H1 (cell line): ENCODE measurements at regions not wholly inside any gene's neighbourhood (a gene's known extent, or its start where the extent isn't known, plus 50 kb on each side); places are given as distances from the start of the nearest gene placed in this dataset.

Experiments used
- CTCF ChIA-PET: fragments of 300-600 bp; sonication (Branson Sonifier 250); formaldehyde crosslinking; loops from one replicate; lab custom pipeline; 2021; ENCODE audit not compliant: partially characterized antibody; lab: Charles Lee
- POLR2A ChIA-PET: fragments of 300-600 bp; sonication (Branson Sonifier 250); formaldehyde crosslinking; loops from one replicate; lab custom pipeline; 2021; ENCODE audit warnings: inconsistent platforms; ENCODE audit not compliant: partially characterized antibody; lab: Charles Lee
- DNase-seq, 2 experiments: peaks; one replicate each; pipeline versions ENCODE4 v3.0.0 to v3.0.0-alpha.2; 2010 to 2022; ENCODE audit warnings: low spot score in 2 of 2, low read depth in 1 of 2, mixed read lengths in 1 of 2
- FAIRE-seq: peaks from 2 replicates; lab custom pipeline; 2011; peaks lifted over from hg19 to GRCh38; lab: Jason Lieb, UNC
- H2AFZ ChIP-seq: 2 replicates; pipeline ENCODE4 v1.8.1; 2012; ENCODE audit warnings: low read length, inconsistent platforms
- H2AK5ac ChIP-seq: 2 replicates; pipeline ENCODE4 v1.6.1; 2013; ENCODE audit warnings: low read depth, low read length
- H2BK120ac ChIP-seq: replicated peaks from 2 replicates; pipeline ENCODE3; 2013; ENCODE audit warnings: low read depth, low read length, inconsistent platforms
- H2BK12ac ChIP-seq: 2 replicates; pipeline ENCODE4 v1.6.1; 2013; ENCODE audit warnings: low read depth, low read length
- H2BK15ac ChIP-seq: 2 replicates; pipeline ENCODE4 v1.6.1; 2013; ENCODE audit warnings: low read length
- H2BK20ac ChIP-seq: 2 replicates; pipeline ENCODE4 v1.6.1; 2013; ENCODE audit warnings: low read length
- H2BK5ac ChIP-seq: 2 replicates; pipeline ENCODE4 v1.6.1; 2013; ENCODE audit warnings: low read depth, low read length
- H3K14ac ChIP-seq: 2 replicates; pipeline ENCODE4 v1.6.1; 2013; ENCODE audit warnings: inconsistent platforms; ENCODE audit not compliant: insufficient read length
- H3K18ac ChIP-seq: 2 replicates; pipeline ENCODE4 v1.6.1; 2013; ENCODE audit warnings: low read length; ENCODE audit errors: extremely low read depth
- H3K23ac ChIP-seq: 2 replicates; pipeline ENCODE4 v1.6.1; 2013; ENCODE audit warnings: inconsistent platforms; ENCODE audit not compliant: insufficient read length
- H3K23me2 ChIP-seq: 2 replicates; pipeline ENCODE4 v1.6.1; 2013; ENCODE audit warnings: low read depth, low read length
- H3K27ac ChIP-seq: 2 replicates; pipeline ENCODE4 v1.6.1; 2011; ENCODE audit warnings: low read depth, low read length, inconsistent platforms
- H3K27me3 ChIP-seq, 4 experiments: replicated peaks in 1 of 4; 1 replicate in 1 of 4; 2 replicates in 3 of 4; pipeline versions ENCODE4 v1.6.1 to v1.8.1; 2011 to 2013; ENCODE audit warnings: low read length in 3 of 4, mild to moderate bottlenecking in 3 of 4, inconsistent platforms in 2 of 4, mixed read lengths in 2 of 4, moderate library complexity in 1 of 4; ENCODE audit not compliant: control insufficient read depth in 3 of 4, insufficient read depth in 3 of 4; ENCODE audit errors: extremely low read depth in 1 of 4
- H3K36me3 ChIP-seq, 4 experiments: 2 replicates each; pipeline versions ENCODE4 v1.6.1 to v1.8.1; 2011 to 2013; ENCODE audit warnings: mild to moderate bottlenecking in 4 of 4, low read length in 3 of 4, moderate library complexity in 2 of 4, control low read depth in 1 of 4, inconsistent platforms in 1 of 4; ENCODE audit not compliant: insufficient read depth in 4 of 4, control insufficient read depth in 2 of 4
- H3K4ac ChIP-seq: replicated peaks from 2 replicates; pipeline ENCODE3; 2013; ENCODE audit warnings: low read length, low read depth, mixed read lengths, inconsistent platforms; ENCODE audit not compliant: insufficient read length
- H3K4me1 ChIP-seq, 4 experiments: replicated peaks in 1 of 4; 1 replicate in 1 of 4; 2 replicates in 3 of 4; pipeline versions ENCODE4 v1.6.1 to v1.8.1; 2011 to 2013; ENCODE audit warnings: low read length in 3 of 4, inconsistent platforms in 2 of 4, mixed read lengths in 1 of 4; ENCODE audit not compliant: insufficient read depth in 4 of 4, control insufficient read depth in 3 of 4
- H3K4me2 ChIP-seq, 2 experiments: 2 replicates each; pipeline versions ENCODE4 v1.6.1 to v1.8.1; 2011 to 2013; ENCODE audit warnings: low read depth in 2 of 2, low read length in 2 of 2, control low read depth in 1 of 2, inconsistent platforms in 1 of 2, mild to moderate bottlenecking in 1 of 2; ENCODE audit not compliant: insufficient read depth in 1 of 2
- H3K4me3 ChIP-seq, 4 experiments: fragments of 200-600, 300-600 bp in 1 of 4; sonication (generic), shearing (Covaris generic), sonication (Bioruptor Twin) in 1 of 4; 2 replicates each; pipeline versions ENCODE4 v1.5.1 to v1.8.1; 2011 to 2016; ENCODE audit warnings: low read length in 4 of 4, low read depth in 3 of 4, control low read depth in 2 of 4, inconsistent platforms in 2 of 4, mild to moderate bottlenecking in 2 of 4, mixed read lengths in 1 of 4, moderate library complexity in 1 of 4; ENCODE audit not compliant: insufficient read depth in 2 of 4; ENCODE audit errors: extremely low read depth in 1 of 4
- H3K56ac ChIP-seq: replicated peaks from 2 replicates; pipeline ENCODE3; 2013; ENCODE audit warnings: low read depth, mild to moderate bottlenecking, mixed read lengths, low read length, inconsistent platforms; ENCODE audit not compliant: insufficient read length
- H3K79me1 ChIP-seq: 2 replicates; pipeline ENCODE4 v1.6.1; 2013; ENCODE audit warnings: low read depth, low read length, control low read depth
- H3K79me2 ChIP-seq, 2 experiments: 2 replicates each; pipeline versions ENCODE4 v1.6.1 to v1.8.1; 2012 to 2013; ENCODE audit warnings: low read length in 2 of 2, mild to moderate bottlenecking in 2 of 2, inconsistent platforms in 1 of 2; ENCODE audit not compliant: insufficient read depth in 2 of 2, control insufficient read depth in 1 of 2
- H3K9ac ChIP-seq, 4 experiments: replicated peaks in 1 of 4; 1 replicate in 1 of 4; 2 replicates in 3 of 4; pipeline versions ENCODE4 v1.6.1 to v1.8.1; 2011 to 2013; ENCODE audit warnings: low read depth in 3 of 4, low read length in 3 of 4, control low read depth in 2 of 4, mild to moderate bottlenecking in 2 of 4, moderate library complexity in 2 of 4, inconsistent platforms in 1 of 4; ENCODE audit errors: extremely low read depth in 1 of 4
- H3K9me3 ChIP-seq, 2 experiments: 2 replicates each; pipeline versions ENCODE4 v1.6.1 to v1.8.1; 2012 to 2013; ENCODE audit warnings: mild to moderate bottlenecking in 2 of 2, moderate library complexity in 2 of 2, control low read depth in 1 of 2, inconsistent platforms in 1 of 2, low read depth in 1 of 2, low read length in 1 of 2, mixed read lengths in 1 of 2; ENCODE audit not compliant: insufficient read depth in 2 of 2
- H4K20me1 ChIP-seq, 2 experiments: replicated peaks in 1 of 2; 2 replicates each; pipeline versions ENCODE3 to v1.8.1; 2011 to 2013; ENCODE audit warnings: inconsistent platforms in 2 of 2, low read length in 2 of 2, mild to moderate bottlenecking in 1 of 2; ENCODE audit not compliant: insufficient read depth in 2 of 2, control insufficient read depth in 1 of 2
- H4K5ac ChIP-seq: 2 replicates; pipeline ENCODE4 v1.6.1; 2013; ENCODE audit warnings: low read length, low read depth, mixed read lengths, inconsistent platforms; ENCODE audit not compliant: insufficient read length
- H4K8ac ChIP-seq: 2 replicates; pipeline ENCODE4 v1.8.0; 2013; ENCODE audit warnings: mild to moderate bottlenecking, moderate library complexity, low read length, inconsistent platforms; ENCODE audit not compliant: insufficient read depth; ENCODE audit errors: extremely low read depth
- H4K91ac ChIP-seq: replicated peaks from 2 replicates; pipeline ENCODE3; 2013; ENCODE audit warnings: low read length, mixed read lengths, inconsistent platforms; ENCODE audit not compliant: insufficient read length
- ASH2L ChIP-seq: fragments of 200-600, 300-600 bp; sonication (generic); IDR thresholded peaks from one replicate; pipeline ENCODE4 v1.7.1; 2017; ENCODE audit warnings: low read length
- BRCA1 ChIP-seq: IDR thresholded peaks from 2 replicates; pipeline ENCODE4 v1.6.1; 2012; ENCODE audit warnings: low read depth, low read length, improper control_type of control experiment
- CBX8 ChIP-seq: fragments of 300-800, 300-1000 bp; sonication (generic); IDR thresholded peaks from 2 replicates; pipeline ENCODE4 v1.7.1; 2016; ENCODE audit warnings: low read depth, low read length, borderline replicate concordance
- EGR1 ChIP-seq: IDR thresholded peaks from 2 replicates; pipeline ENCODE4 v1.6.1; 2011; ENCODE audit warnings: low read depth, low read length, borderline replicate concordance
- EZH2 ChIP-seq: fragments of 200-600 bp; sonication (generic); IDR thresholded peaks from 2 replicates; pipeline ENCODE4 v1.7.1; 2012; ENCODE audit warnings: low read depth, mild to moderate bottlenecking, moderate library complexity, low read length, inconsistent platforms; ENCODE audit not compliant: severe bottlenecking
- KDM4A ChIP-seq: IDR thresholded peaks from one replicate; pipeline ENCODE4 v1.7.1; 2012; ENCODE audit warnings: low read depth, mild to moderate bottlenecking, moderate library complexity, low read length, inconsistent platforms; ENCODE audit not compliant: severe bottlenecking
- MAX ChIP-seq: IDR thresholded peaks from 2 replicates; pipeline ENCODE4 v1.6.1; 2012; ENCODE audit warnings: inconsistent platforms
- NANOG ChIP-seq: IDR thresholded peaks from 2 replicates; pipeline ENCODE4 v1.6.1; 2011; ENCODE audit warnings: low read length, low read depth, mild to moderate bottlenecking, inconsistent platforms; ENCODE audit not compliant: insufficient read depth, poor library complexity, severe bottlenecking
- PHF8 ChIP-seq: fragments of 200-600 bp; sonication (generic); conservative IDR thresholded peaks from 2 replicates; pipeline ENCODE4 v1.7.1; 2012; ENCODE audit warnings: low read depth, mild to moderate bottlenecking, inconsistent platforms, low read length, moderate library complexity
- POLR2A ChIP-seq, 2 experiments: IDR thresholded peaks; 1 replicate in 1 of 2; 2 replicates in 1 of 2; pipeline ENCODE4 v1.6.1; 2011; ENCODE audit warnings: low read depth in 2 of 2, low read length in 2 of 2, mild to moderate bottlenecking in 2 of 2; ENCODE audit errors: control extremely low read depth in 1 of 2
- RBBP5 ChIP-seq: IDR thresholded peaks from 2 replicates; pipeline ENCODE4 v1.7.1; 2012; ENCODE audit warnings: low read depth, mild to moderate bottlenecking, inconsistent platforms, low read length, moderate library complexity, borderline replicate concordance
- SP2 ChIP-seq: IDR thresholded peaks from 2 replicates; pipeline ENCODE4 v1.6.1; 2012; ENCODE audit warnings: mild to moderate bottlenecking, low read length, inconsistent platforms
- SRF ChIP-seq: IDR thresholded peaks from 2 replicates; pipeline ENCODE4 v1.6.1; 2011; ENCODE audit warnings: mild to moderate bottlenecking, low read depth, low read length, moderate library complexity
- TAF7 ChIP-seq: optimal IDR thresholded peaks from 2 replicates; pipeline ENCODE3; 2011; ENCODE audit warnings: low read depth, mild to moderate bottlenecking, inconsistent platforms, low read length, moderate library complexity, borderline replicate concordance
- TCF12 ChIP-seq: IDR thresholded peaks from 2 replicates; pipeline ENCODE4 v1.6.1; 2011; ENCODE audit warnings: low read depth, mild to moderate bottlenecking, low read length
- WGBS, 2 experiments: shearing (Covaris generic) in 1 of 2; methylation state at CpG; one replicate each; pipeline versions ENCODE4 v1.1.6 to v1.1.7; 2013 to 2015; ENCODE audit warnings: low lambda C conversion rate in 2 of 2, mixed read lengths in 2 of 2, inconsistent platforms in 1 of 2, low coverage in 1 of 2, missing lambda C conversion rate in 1 of 2; ENCODE audit not compliant: insufficient replicate concordance in 2 of 2, insufficient coverage in 1 of 2, insufficient read length in 1 of 2; ENCODE audit errors: extremely low coverage in 1 of 2, missing lambda C conversion rate in 1 of 2; 5-methylcytosine and 5-hydroxymethylcytosine counted together

DNA sequence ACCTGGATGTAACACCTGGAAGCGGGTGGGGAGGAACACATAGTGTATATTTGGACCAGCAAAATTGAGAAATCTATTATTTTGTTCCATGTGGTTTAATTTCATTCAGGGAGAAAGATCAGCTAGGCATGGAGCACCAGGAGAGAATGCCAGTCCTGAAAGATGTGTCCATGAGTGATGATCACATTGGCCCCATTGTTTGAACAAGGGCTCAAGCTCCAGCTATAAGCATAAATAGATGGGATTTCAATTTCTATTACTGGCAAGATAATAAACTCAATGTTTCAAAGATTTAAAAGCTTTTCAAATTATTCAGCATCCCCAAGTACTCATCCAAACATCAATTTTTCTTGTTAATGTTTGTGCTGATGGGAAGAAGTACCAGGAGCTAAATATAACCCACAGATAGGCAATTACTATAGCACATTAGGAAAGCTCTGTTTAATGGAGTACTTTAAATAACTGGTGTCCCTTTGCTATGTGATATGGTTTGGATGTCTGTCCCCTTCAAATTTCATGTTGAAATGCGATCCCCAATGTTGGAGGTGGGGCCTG lies 275.3 kb upstream of the PHYHIPL start:
- 94% methylated on average over 2 of the region's 2 CpGs; no CpG with 5 or more reads in 1 of the 2 experiments for WGBS, 2 experiments
- H2AFZ ChIP-seq = no peak overlapping the region

More for the DNA sequence above, 275.3 kb upstream of the PHYHIPL start:
- H3K27me3 ChIP-seq = no peaks in the 10 kb centered on the region
- no peak overlapping the region for H3K18ac ChIP-seq
- TF ChIP-seq KDM4A (no peak), SRF (no peak), PHF8 (no peak), MAX (no peak), TAF7 (no peak), EGR1 (no peak), NANOG (no peak), CBX8 (no peak), SP2 (no peak), ASH2L (no peak), POLR2A (IDR thresholded peaks at IDR 0.05; ENCODE audit: control extremely low read depth in 1 of 2, low read depth in 2 of 2, low read length in 2 of 2) (no peak), BRCA1 (no peak), TCF12 (no peak), EZH2 (no peak), RBBP5 (no peak)
- no peak overlapping the region for H4K91ac ChIP-seq
- no peak overlapping the region for H3K23ac ChIP-seq
- no peak overlapping the region for H3K27ac ChIP-seq
- no peak for FAIRE-seq
- no peak overlapping the region for H3K14ac ChIP-seq
- H2BK20ac ChIP-seq = no peak overlapping the region
- peaks cover 0 to 4% of the 10 kb centered on the region in 2 experiments; a peak in 1 of 4 replicates for H3K9me3 ChIP-seq
- no peaks in the 10 kb centered on the region for H3K79me1 ChIP-seq
- no peaks in the 10 kb centered on the region for H3K4me1 ChIP-seq
- ChIA-PET CTCF (interaction anchor here (1.2 to 1.6 kb wide), 2 partner anchors 51 to 370 kb away, joined by 3 to 5 read pairs; no protein-coding TSS in a partner anchor), POLR2A (no interaction called here)
- H3K9ac ChIP-seq = no peak overlapping the region
- H3K79me2 ChIP-seq = no peaks in the 10 kb centered on the region
- H2BK15ac ChIP-seq = no peak overlapping the region
- no peak overlapping the region for H3K56ac ChIP-seq
- H3K4me2 ChIP-seq = no peak overlapping the region
- H3K36me3 ChIP-seq = no peaks in the 10 kb centered on the region
- H2BK120ac ChIP-seq = no peak overlapping the region
- no peak overlapping the region for H2BK12ac ChIP-seq
- H4K5ac ChIP-seq = no peak overlapping the region
- H3K23me2 ChIP-seq = no peaks in the 10 kb centered on the region
- H2BK5ac ChIP-seq = no peak overlapping the region
- no peak for DNase-seq
- no peaks in the 10 kb centered on the region for H4K20me1 ChIP-seq
- H3K4me3 ChIP-seq = no peak overlapping the region
- H4K8ac ChIP-seq = no peak overlapping the region
- no peak overlapping the region for H2AK5ac ChIP-seq
- H3K4ac ChIP-seq = no peak overlapping the region
